ENCODE measurements at regions not wholly inside any gene's neighbourhood (a gene's known extent, or its start where the extent isn't known, plus 50 kb on each side); places are given as distances from the start of the nearest gene placed in this dataset.

GRCh38 chr1:87840767-87841166 is 512.1 kb downstream of the LMO4 start:
- no peaks in the 10 kb centered on the region for H3K36me3 ChIP-seq (ENCODE audit: control insufficient read depth in 2 of 2, insufficient read depth in 2 of 2, low read length in 1 of 2)
- no peak overlapping the region for H3K4me2 ChIP-seq (ENCODE audit: control insufficient read depth, insufficient read depth)
- FAIRE-seq (no peak), DNase-seq (ENCODE audit: low read depth, low spot score) (no peak), ATAC-seq (peak; percentile 53)
- RAD21 ChIA-PET (ENCODE audit: unreplicated experiment) = no interaction called here
- TF ChIP-seq JUNB (IDR thresholded peaks at IDR 0.05) (no peak), ZZZ3 (IDR thresholded peaks at IDR 0.05; ENCODE audit: control insufficient read depth, insufficient read length, low read depth) (no peak), IRF4 (IDR thresholded peaks at IDR 0.05; ENCODE audit: low read depth, low read length) (no peak), ZNF217 (IDR thresholded peaks at IDR 0.05) (no peak), MAX (IDR thresholded peaks at IDR 0.05; ENCODE audit: low read depth, low read length) (no peak), HCFC1 (IDR thresholded peaks at IDR 0.05; ENCODE audit: low read length) (no peak)
- BruUV-seq (replicated peaks) = no TSS peak
- H3K27me3 ChIP-seq (replicated peaks in 1 of 2; ENCODE audit: control insufficient read depth in 2 of 2, insufficient read depth in 2 of 2, low read length in 1 of 2) = no peaks in the 10 kb centered on the region
- in situ Hi-C loops (cut with MboI) (no loop called here), intact Hi-C loops (cut with micrococcal nuclease; ENCODE audit: unreplicated experiment) (no loop called here)
- no peak overlapping the region for H3K4me3 ChIP-seq
- WGBS (ENCODE audit: insufficient coverage, insufficient replicate concordance, low lambda C conversion rate, missing lambda C conversion rate) = 29% methylated on average over 3 of the region's 3 CpGs
- no peak overlapping the region for H3K27ac ChIP-seq (ENCODE audit: control insufficient read depth, insufficient read depth)
- H4K20me1 ChIP-seq (ENCODE audit: control insufficient read depth, insufficient read depth) = no peaks in the 10 kb centered on the region
- no peaks in the 10 kb centered on the region for H3K9me3 ChIP-seq (replicated peaks; ENCODE audit: control insufficient read depth, insufficient read depth, low read length)
- H2AFZ ChIP-seq (ENCODE audit: control insufficient read depth, low read depth, low read length) = no peak overlapping the region
- no peaks in the 10 kb centered on the region for H3K4me1 ChIP-seq (ENCODE audit: control insufficient read depth, insufficient read depth, low read length)
- H3K9ac ChIP-seq (ENCODE audit: control insufficient read depth, insufficient read depth, low read length) = no peak overlapping the region
- CTCF ChIA-PET = no interaction called here
- POLR2A ChIA-PET = no interaction called here
- no peaks in the 10 kb centered on the region for H3K79me2 ChIP-seq (ENCODE audit: control insufficient read depth, insufficient read depth, low read length)
- SMC1A ChIA-PET (ENCODE audit: uncharacterized antibody, unreplicated experiment) = interaction anchor here (0.9 kb wide), 1 partner anchor 27 kb away, joined by 3 read pairs; no protein-coding TSS in a partner anchor

- Histone ChIP-seq H3K4me3 (no peak overlapping the region), H4K20me1 (ENCODE audit: control insufficient read depth, insufficient read depth) (no peaks in the 10 kb centered on the region), H3K4me1 (ENCODE audit: control insufficient read depth, insufficient read depth, low read length) (no peaks in the 10 kb centered on the region), H3K9me3 (replicated peaks; ENCODE audit: control insufficient read depth, insufficient read depth, low read length) (no peaks in the 10 kb centered on the region), H3K4me2 (ENCODE audit: control insufficient read depth, insufficient read depth) (no peak overlapping the region), H2AFZ (ENCODE audit: control insufficient read depth, low read depth, low read length) (no peak overlapping the region), H3K9ac (ENCODE audit: control insufficient read depth, insufficient read depth, low read length) (no peak overlapping the region), H3K27me3 (replicated peaks in 1 of 2; ENCODE audit: control insufficient read depth in 2 of 2, insufficient read depth in 2 of 2, low read length in 1 of 2) (no peaks in the 10 kb centered on the region), H3K79me2 (ENCODE audit: control insufficient read depth, insufficient read depth, low read length) (no peaks in the 10 kb centered on the region), H3K36me3 (ENCODE audit: control insufficient read depth in 2 of 2, insufficient read depth in 2 of 2, low read length in 1 of 2) (no peaks in the 10 kb centered on the region), H3K27ac (ENCODE audit: control insufficient read depth, insufficient read depth) (no peak overlapping the region)
- no TSS peak for BruUV-seq (replicated peaks)
- FAIRE-seq (no peak), DNase-seq (ENCODE audit: low read depth, low spot score) (no peak), ATAC-seq (no peak)
- CTCF ChIA-PET = no interaction called here
- intact Hi-C loops (cut with micrococcal nuclease; ENCODE audit: unreplicated experiment) = no loop called here
- RAD21 ChIA-PET (ENCODE audit: unreplicated experiment) = no interaction called here
- POLR2A ChIA-PET = no interaction called here
- TF ChIP-seq E2F4 (IDR thresholded peaks at IDR 0.05; ENCODE audit: low read depth, low read length) = no peak
- TF ChIP-seq PML (IDR thresholded peaks at IDR 0.05; ENCODE audit: low read length) = no peak
- SMC1A ChIA-PET (ENCODE audit: uncharacterized antibody, unreplicated experiment) = no interaction called here
- 26% methylated on average over 1 of the region's 1 CpG for WGBS (ENCODE audit: insufficient coverage, insufficient replicate concordance, low lambda C conversion rate, missing lambda C conversion rate)
- in situ Hi-C loops (cut with MboI) = no loop called here
Measured at GRCh38 chr1:87841332-87841731, 512.7 kb downstream of the LMO4 start.

Measured in GM12878 (cell line).